WTC11 (cell line): ENCODE measurements at regions not wholly inside any gene's neighbourhood (a gene's known extent, or its start where the extent isn't known, plus 50 kb on each side); places are given as distances from the start of the nearest gene placed in this dataset.

Experiments used
- ATAC-seq: fragments of 200-7000 bp; cut with Tn5 transposase; 2 replicates; pipeline ENCODE4 v1.10.0; 2021; ENCODE audit warnings: mild to moderate bottlenecking, moderate library complexity
- CTCF ChIA-PET: fragments of 300-600 bp; sonication (Branson Sonifier 250); formaldehyde crosslinking; loops from one replicate; lab custom pipeline; 2021; ENCODE audit warnings: antibody characterized with exemption; lab: Charles Lee
- POLR2A ChIA-PET: fragments of 350-600 bp; sonication (Branson Sonifier 250); formaldehyde crosslinking; loops from one replicate; lab custom pipeline; 2021; ENCODE audit warnings: antibody characterized with exemption; lab: Charles Lee
- DNase-seq: peaks from one replicate; pipeline ENCODE4 v3.0.0; 2021; ENCODE audit warnings: low spot score
- H3K27ac Mint-ChIP-seq: 2 replicates; pipeline ENCODE4 v1.8.0; 2021; ENCODE audit warnings: mixed read lengths
- H3K27me3 Mint-ChIP-seq: 2 replicates; pipeline ENCODE4 v1.8.0; 2021; ENCODE audit warnings: low read depth, mild to moderate bottlenecking, moderate library complexity, mixed read lengths
- H3K36me3 Mint-ChIP-seq: 2 replicates; pipeline ENCODE4 v1.8.0; 2021; ENCODE audit warnings: mixed read lengths
- H3K4me1 Mint-ChIP-seq: 2 replicates; pipeline ENCODE4 v1.8.0; 2022; ENCODE audit warnings: mixed read lengths
- H3K4me3 Mint-ChIP-seq: 2 replicates; pipeline ENCODE4 v1.8.0; 2021; ENCODE audit warnings: mild to moderate bottlenecking, moderate library complexity, mixed read lengths
- H3K9me3 Mint-ChIP-seq: 2 replicates; pipeline ENCODE4 v1.8.0; 2021; ENCODE audit warnings: mixed read lengths
- AFF4 ChIP-seq: sonication (generic); formaldehyde crosslinking; IDR thresholded peaks from 2 replicates; pipeline ENCODE4 v1.8.1; 2023; ENCODE audit warnings: mild to moderate bottlenecking, missing genetic modification reagents, borderline replicate concordance
- E2F4 ChIP-seq: sonication (generic); formaldehyde crosslinking; IDR thresholded peaks from 2 replicates; pipeline ENCODE4 v1.8.1; 2022; ENCODE audit warnings: low read depth, mild to moderate bottlenecking, moderate library complexity, missing genetic modification reagents, borderline replicate concordance
- E2F5 ChIP-seq: sonication (generic); formaldehyde crosslinking; IDR thresholded peaks from 2 replicates; pipeline ENCODE4 v1.8.1; 2022; ENCODE audit warnings: mild to moderate bottlenecking, moderate library complexity, missing genetic modification reagents
- ERG ChIP-seq: fragments of 250-450 bp; sonication (Bioruptor Pico); IDR thresholded peaks from 2 replicates; pipeline ENCODE4 v1.8.0; 2021; ENCODE audit warnings: mild to moderate bottlenecking
- GRHL2 ChIP-seq: fragments of 250-450 bp; sonication (Bioruptor Pico); IDR thresholded peaks from 2 replicates; pipeline ENCODE4 v1.8.0; 2022; ENCODE audit warnings: mild to moderate bottlenecking, moderate library complexity; ENCODE audit not compliant: insufficient replicate concordance, severe bottlenecking
- JUN ChIP-seq: sonication (generic); formaldehyde crosslinking; IDR thresholded peaks from 2 replicates; pipeline ENCODE4 v1.8.0; 2023; ENCODE audit warnings: mild to moderate bottlenecking, missing genetic modification reagents
- KAT7 ChIP-seq: sonication (generic); formaldehyde crosslinking; IDR thresholded peaks from 2 replicates; pipeline ENCODE4 v1.8.1; 2023; ENCODE audit warnings: missing genetic modification reagents, mild to moderate bottlenecking, borderline replicate concordance
- NFE2L1 ChIP-seq: sonication (generic); formaldehyde crosslinking; IDR thresholded peaks from 2 replicates; pipeline ENCODE4 v1.8.1; 2023; ENCODE audit warnings: missing genetic modification reagents
- SMAD4 ChIP-seq: sonication (generic); formaldehyde crosslinking; IDR thresholded peaks from 2 replicates; pipeline ENCODE4 v1.8.0; 2022; ENCODE audit warnings: mild to moderate bottlenecking, missing genetic modification reagents
- USF1 ChIP-seq: sonication (generic); formaldehyde crosslinking; IDR thresholded peaks from 2 replicates; pipeline ENCODE4 v1.8.0; 2022; ENCODE audit warnings: mild to moderate bottlenecking, missing genetic modification reagents
- ZNF281 ChIP-seq: sonication (generic); formaldehyde crosslinking; IDR thresholded peaks from 2 replicates; pipeline ENCODE4 v1.8.0; 2023; ENCODE audit warnings: mild to moderate bottlenecking, missing genetic modification reagents
- ZSCAN18 ChIP-seq: fragments of 250-450 bp; sonication (Bioruptor Pico); IDR thresholded peaks from 2 replicates; pipeline ENCODE4 v2.1.2; 2022; ENCODE audit warnings: mild to moderate bottlenecking, moderate library complexity

GRCh38 chr1:11350265-11350664 lies 77.3 kb downstream of the UBIAD1 start (continued):
- no peak for TF ChIP-seq ZSCAN18 (CRISPR knock-in tag)
- TF ChIP-seq E2F5: no peak
- TF ChIP-seq ERG (CRISPR knock-in tag): no peak
- TF ChIP-seq KAT7 (CRISPR knock-in tag): no peak

GRCh38 chr1:11352058-11352715 lies 79.2 kb downstream of the UBIAD1 start:
- DNase-seq (no peak), ATAC-seq (no peak)
- H3K36me3 Mint-ChIP-seq: peaks cover 8% of the 10 kb centered on the region
- ChIA-PET CTCF (interaction anchor here (0.7 to 2.4 kb wide), 24 partner anchors 8 to 315 kb away, joined by 3 to 17 read pairs (median 4); partner anchors contain the start of gene DISP3), POLR2A (interaction anchor here (0.7 kb wide), 1 partner anchor 31 kb away, joined by 3 read pairs; no protein-coding TSS in a partner anchor)
- peaks cover 52% of the 10 kb centered on the region for H3K4me1 Mint-ChIP-seq
- H3K9me3 Mint-ChIP-seq: peaks cover 15% of the 10 kb centered on the region
- H3K4me3 Mint-ChIP-seq: no peak overlapping the region
- H3K27me3 Mint-ChIP-seq: peaks cover 32% of the 10 kb centered on the region
- H3K27ac Mint-ChIP-seq: no peak overlapping the region
- TF ChIP-seq USF1 (no peak), ZNF281 (CRISPR knock-in tag) (no peak), NFE2L1 (no peak), AFF4 (CRISPR knock-in tag) (no peak), E2F4 (CRISPR knock-in tag) (no peak), GRHL2 (CRISPR knock-in tag) (no peak), SMAD4 (no peak), JUN (CRISPR knock-in tag) (no peak)
